ENCODE measurements at regions not wholly inside any gene's neighbourhood (a gene's known extent, or its start where the extent isn't known, plus 50 kb on each side); places are given as distances from the start of the nearest gene placed in this dataset.
"Not testable (repeated sequence)": the region's sequence is repeated elsewhere in the genome, so short reads cannot be mapped to it uniquely, and the experiment has no call there.

- FAIRE-seq (no peak), DNase-seq (ENCODE audit: insufficient read length, low spot score) (no peak)
- no peak for TF ChIP-seq CTCF (IDR thresholded peaks at IDR 0.05; ENCODE audit: insufficient read depth, missing control alignments)
Observed at GRCh38 chr3:164365242-164365641, 713.1 kb downstream of the SI start.

GRCh38 chr3:164364111-164364510 is 714.2 kb downstream of the SI start:
- DNase-seq (ENCODE audit: insufficient read length, low spot score) (no peak), FAIRE-seq (no peak)
- no peak for TF ChIP-seq CTCF (IDR thresholded peaks at IDR 0.05; ENCODE audit: insufficient read depth, missing control alignments)

- DNase-seq (ENCODE audit: insufficient read length, low spot score) = no peak
- no peak for FAIRE-seq
- no peak for TF ChIP-seq CTCF (IDR thresholded peaks at IDR 0.05; ENCODE audit: insufficient read depth, missing control alignments)
Observed at GRCh38 chr3:164360738-164361406, 717.4 kb downstream of the SI start.

GRCh38 chr3:164360078-164360578 is 718.2 kb downstream of the SI start:
- no peak for TF ChIP-seq CTCF (IDR thresholded peaks at IDR 0.05; ENCODE audit: insufficient read depth, missing control alignments)
- DNase-seq (ENCODE audit: insufficient read length, low spot score) = no peak
- no peak for FAIRE-seq

- no peak for TF ChIP-seq CTCF (IDR thresholded peaks at IDR 0.05; ENCODE audit: insufficient read depth, missing control alignments)
- DNase-seq (ENCODE audit: insufficient read length, low spot score) = no peak
- peak; percentile 82 for FAIRE-seq
Observed at GRCh38 chr3:164352991-164353390, 725.3 kb downstream of the SI start.

GRCh38 chr3:164351131-164351530 is 727.2 kb downstream of the SI start:
- no peak for TF ChIP-seq CTCF (IDR thresholded peaks at IDR 0.05; ENCODE audit: insufficient read depth, missing control alignments)
- FAIRE-seq = no peak
- DNase-seq (ENCODE audit: insufficient read length, low spot score) = no peak

GRCh38 chr3:164342206-164342605 is 736.1 kb downstream of the SI start:
- not testable (repeated sequence) for DNase-seq (ENCODE audit: insufficient read length, low spot score); FAIRE-seq
